Activated T-cell treated with anti-CD3 and anti-CD28 coated beads for 4 hours (primary cell): ENCODE measurements at regions not wholly inside any gene's neighbourhood (a gene's known extent, or its start where the extent isn't known, plus 50 kb on each side); places are given as distances from the start of the nearest gene placed in this dataset.
"Not testable (repeated sequence)": the region's sequence is repeated elsewhere in the genome, so short reads cannot be mapped to it uniquely, and the experiment has no call there.

ENCODE experiments used
- DNase-seq: peaks from one replicate; pipeline ENCODE4 v3.0.0-alpha.2; 2020

DNA sequence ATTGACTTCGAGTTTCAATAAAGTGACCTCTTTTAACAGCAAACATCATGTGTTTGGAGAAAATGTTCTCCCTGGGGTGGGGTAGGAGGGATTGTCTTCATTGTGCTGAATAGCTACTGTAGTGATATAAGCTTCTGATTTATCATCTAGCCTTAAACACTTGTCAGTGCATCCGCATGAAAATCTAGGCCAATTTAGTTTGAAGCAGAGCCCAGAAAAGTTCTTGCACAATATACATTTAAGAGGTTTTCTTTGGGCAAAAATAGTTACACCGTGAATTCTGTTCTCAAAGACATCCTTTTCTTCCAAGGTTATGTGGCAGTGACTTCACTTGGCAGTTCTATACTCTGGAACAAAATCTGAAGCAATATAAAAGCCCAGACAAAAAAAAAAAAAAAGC lies 136.0 kb upstream of the IFNG-AS1 start:
- no peak for DNase-seq

DNA sequence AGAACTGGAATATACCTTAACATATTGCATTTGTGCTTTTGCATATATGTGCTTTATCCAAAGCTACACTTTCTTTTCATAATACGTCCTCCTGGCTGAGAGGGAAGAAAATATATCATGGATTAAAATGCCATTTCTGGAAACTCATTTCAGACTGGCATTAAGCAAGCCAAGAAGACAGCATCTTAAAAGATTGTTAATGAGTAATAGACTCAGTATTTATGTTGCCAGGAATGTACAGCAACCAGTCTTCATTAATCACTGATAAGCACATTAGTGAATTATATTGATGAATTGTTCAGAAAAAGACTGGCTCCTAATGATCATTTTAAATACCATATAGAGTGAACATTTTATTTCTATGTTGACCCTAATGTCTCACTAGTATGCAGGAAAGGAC lies 134.9 kb upstream of the IFNG-AS1 start:
- no peak for DNase-seq

DNA sequence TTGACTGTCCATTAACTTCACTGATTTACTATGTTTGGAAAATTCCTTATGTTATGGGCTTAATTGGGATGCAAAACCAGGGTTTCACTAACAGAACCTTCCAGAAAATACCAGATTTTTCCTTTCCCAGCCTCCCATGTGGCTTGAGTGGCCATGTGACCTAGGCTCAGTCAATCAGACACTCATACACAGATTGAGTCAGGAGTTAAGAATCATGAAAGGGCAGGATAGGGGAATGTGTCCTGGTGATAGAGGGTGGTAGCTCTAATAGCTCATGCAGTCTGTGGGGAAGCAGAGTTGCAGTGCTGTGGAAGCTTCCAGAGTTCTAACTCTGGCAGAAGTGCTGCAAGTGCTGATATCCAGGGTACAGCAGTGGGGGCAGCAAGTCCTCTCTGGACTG lies 134.1 kb upstream of the IFNG-AS1 start:
- no peak for DNase-seq

DNA sequence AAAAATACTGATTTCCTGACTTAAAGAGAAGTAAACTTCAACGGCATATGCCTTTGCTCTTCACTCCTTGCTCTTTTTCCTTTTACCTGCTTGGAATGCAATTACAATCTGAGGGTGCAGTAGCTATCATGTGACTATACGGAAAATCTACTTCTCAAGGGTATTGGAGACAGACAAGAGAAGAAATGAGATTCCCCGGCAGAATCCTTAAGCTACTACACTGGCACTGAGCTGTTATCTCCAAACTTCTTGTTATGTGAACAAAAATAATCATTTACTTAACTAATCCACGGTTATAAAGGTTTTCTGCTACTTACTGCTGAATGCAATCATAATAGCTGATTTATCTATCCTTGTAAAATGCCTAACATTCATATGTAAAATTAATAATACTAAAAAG lies 118.0 kb upstream of the IFNG-AS1 start:
- no peak for DNase-seq

DNA sequence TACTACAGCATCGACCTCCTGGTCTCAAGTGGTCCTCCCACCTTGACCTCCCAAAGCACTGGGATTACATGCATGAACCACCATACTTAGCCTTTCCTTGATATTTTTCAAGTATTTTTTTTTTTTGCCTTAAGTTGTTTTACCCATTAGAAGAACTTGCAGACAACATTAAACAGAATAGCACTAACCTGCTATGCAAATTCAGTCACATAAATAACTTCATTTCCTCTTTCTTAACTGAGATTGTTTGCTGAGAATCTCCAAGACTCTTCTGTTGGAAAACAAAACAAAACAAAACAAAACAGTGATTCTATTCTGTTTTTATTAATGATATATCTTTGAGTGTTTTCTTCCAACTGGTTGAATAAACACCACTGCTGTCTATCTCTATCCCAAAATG lies 115.9 kb upstream of the IFNG-AS1 start:
- DNase-seq = no peak

DNA sequence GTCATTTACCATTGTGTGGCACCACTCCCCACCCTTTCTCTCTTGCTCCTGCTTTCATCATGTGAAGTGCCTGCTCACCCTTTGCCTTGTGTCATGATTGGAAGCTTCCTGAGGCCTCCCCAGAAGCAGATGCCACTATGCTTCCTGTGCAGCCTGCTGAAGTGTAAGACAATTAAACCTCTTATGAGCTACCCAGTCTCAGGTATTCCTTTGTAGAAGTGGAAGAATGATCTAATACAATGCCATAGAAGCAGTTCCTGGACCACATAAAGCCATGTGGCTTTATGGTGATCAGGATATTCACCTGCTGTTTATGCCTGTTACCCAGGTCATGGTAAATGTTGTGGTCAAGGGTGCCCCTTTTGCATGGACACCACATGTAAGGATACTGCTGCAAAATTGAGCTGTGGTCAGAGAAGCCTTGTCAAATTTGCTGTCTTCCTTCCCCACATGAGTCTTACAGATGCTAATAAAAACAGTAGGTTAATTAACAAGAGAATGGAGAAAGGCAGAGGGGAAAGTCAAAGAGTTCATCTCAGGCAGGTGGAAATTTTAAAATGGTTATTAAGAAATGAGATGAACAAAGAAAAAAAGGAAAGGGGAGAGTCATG lies 112.8 kb upstream of the IFNG-AS1 start:
- DNase-seq = no peak

DNA sequence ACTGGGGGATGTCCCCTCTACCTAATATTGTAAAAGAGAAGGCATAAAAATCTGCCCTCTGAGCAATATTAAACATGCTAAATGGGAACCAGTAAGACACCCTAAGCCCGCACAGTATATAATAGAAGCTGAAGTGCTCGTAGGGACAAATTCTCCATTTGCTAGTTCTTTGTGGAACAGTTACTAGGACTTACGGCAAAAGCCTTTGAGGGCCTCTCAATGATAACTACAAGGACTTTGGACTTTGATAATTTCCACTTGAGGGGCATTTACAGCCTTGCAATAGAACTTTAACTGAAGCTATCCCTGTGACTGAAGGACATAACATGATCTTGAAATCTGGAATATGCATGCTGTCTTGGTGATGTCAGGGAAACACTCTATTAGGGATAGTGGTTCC lies 111.5 kb upstream of the IFNG-AS1 start:
- DNase-seq = no peak

DNA sequence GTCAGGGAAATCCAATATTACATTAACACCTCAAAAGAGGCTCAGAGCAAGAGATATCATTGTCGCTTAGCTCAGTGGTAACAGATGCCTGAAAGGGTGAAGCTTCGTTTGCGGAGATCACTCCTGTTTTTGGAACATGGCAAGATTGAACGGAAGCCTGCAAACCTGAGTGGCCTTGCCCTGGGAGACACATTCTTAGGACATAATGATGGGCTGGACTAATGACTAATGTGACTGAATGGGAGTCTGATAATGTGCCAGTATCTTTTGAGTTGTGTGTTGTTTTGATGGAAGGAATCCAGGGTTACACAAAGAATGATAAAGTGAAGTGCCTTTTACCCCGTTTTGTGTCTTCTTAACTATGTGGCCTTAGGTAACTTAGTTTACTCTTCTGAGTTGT lies 109.3 kb upstream of the IFNG-AS1 start:
- no peak for DNase-seq

DNA sequence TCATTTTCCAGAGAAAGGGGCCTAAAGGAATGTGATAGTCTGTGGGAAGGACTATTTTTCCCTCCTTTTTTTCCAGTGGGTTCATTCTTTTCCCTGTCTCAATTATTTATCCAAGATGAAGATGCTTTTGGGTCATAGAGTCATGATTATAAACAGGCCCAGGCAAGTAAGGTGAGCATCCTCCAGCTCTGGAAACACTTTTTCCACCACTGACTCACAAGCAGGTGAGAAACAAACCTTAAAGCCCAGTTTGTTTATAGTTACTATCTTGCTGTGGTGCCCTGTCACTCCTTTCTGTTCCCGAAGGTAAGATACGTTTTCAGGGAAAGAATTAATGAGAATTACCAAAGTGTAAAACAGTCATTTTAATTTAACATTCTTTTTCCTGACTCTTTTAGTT lies 107.7 kb upstream of the IFNG-AS1 start:
- no peak for DNase-seq

DNA sequence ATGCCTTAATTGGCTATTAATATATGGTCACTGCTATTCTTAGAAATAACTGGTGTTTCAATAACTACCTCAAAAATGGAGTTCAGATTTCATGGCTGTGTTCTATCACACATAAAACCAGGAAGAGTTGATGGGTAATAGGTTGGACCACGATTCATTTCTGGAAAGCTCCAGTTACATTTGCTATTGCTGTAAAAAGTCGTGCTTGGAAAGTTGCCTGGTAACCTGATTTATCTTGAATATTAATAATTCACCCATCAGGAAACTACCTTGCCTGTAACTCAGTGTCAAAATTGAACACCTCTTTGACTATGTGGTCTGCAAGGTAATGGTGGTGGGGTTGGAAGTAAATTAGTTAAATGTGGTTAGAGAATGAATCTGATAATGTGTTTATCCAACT lies 104.7 kb upstream of the IFNG-AS1 start:
- no peak for DNase-seq

DNA sequence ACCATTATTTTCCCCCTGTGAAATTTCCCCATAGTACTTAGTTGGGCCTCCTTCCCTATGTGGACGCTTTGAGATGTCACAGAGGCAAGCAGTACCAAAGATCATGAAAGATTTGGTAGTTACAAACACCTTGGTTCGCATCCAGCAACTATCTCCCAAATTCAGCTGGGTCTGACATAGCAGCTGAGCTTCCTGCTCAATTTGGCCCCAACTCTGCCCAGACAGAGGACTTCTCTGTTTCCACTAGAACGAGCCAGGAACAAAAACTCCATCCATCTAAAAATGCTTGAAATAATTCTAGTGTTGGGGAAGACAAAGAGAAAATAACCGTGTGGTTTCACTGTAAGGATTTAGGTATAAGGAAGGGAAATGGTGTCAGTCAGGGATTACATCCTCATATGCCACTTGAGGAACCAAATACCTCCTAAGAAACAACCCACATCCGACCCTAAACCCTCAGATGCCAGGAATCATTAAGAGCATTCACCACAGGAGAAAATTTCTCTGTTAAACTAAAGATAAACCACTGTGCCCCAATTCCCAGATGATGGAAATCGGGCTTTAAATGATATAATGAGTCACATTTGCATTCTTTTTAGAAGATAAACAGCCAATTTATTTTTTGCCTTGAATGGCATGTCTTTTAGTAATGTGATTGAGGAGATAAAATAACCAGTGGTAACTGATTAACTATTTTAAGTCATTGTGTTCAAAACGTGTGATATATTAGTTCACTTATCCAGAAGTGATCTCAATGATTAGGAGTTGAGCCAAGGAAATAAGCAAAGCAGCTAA lies 103.7 kb upstream of the IFNG-AS1 start:
- DNase-seq = no peak

DNA sequence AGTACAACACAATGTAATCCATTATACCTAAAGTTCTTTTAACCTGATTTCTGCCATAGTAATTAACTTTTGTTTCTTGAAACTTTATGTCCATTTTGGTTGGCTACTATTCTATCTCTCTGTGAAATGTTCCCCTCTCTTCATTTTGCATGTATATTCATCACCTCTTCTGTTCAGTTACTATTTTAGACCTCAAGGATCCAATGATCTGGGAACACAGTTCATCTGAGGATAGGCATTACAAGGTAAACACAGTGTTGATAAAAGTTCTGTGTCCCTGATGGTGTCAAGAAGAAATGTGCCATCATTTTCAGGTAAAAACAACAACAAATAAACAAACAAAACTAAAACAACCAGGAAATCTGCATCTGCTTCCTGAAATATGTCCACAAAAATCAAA lies 102.2 kb upstream of the IFNG-AS1 start:
- no peak for DNase-seq

DNA sequence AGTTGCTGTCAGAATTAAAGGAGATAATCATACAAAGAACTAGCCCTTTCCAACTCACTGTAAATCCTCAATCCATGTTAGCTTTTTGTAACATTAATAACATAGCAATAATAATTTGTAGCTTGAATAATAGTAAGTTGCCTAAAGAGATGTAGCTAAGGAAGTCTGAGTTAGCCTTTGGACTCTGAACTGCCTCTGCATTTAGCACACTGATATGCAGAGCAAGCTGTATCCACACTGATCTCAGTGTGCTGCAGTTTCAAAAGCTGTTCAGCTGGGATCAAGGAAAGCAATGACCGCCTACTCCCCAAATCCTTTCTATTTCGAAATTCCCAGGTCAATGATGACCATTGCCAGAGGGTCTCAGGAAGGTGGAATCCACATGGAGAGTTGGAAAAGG lies 99.3 kb upstream of the IFNG-AS1 start:
- DNase-seq = no peak

DNA sequence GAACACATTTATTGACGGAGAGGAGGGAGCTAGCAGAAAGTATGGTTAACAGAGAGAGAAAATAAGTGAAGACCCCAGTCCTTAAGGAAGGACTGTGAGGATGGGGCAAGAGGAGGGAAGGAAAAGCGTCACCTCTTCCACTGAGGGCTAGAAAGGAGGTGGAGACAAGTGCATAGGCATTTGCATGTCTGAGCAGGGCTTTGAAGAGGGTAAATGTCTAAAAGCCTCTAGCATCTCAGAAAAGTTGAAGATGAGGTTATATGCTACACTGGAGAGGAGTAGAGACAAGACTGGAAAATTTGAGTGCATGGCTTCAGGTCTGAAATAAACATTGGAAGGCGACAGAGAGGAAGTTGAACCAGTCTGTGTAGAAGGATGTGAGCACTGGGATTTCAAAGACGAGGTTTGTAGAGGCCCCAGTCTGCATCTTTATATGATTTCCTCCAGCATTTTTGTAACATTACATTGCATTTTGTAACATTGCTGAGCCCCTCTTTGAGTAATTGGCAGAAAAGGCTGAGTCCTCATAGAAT lies 98.5 kb upstream of the IFNG-AS1 start:
- DNase-seq = no peak

DNA sequence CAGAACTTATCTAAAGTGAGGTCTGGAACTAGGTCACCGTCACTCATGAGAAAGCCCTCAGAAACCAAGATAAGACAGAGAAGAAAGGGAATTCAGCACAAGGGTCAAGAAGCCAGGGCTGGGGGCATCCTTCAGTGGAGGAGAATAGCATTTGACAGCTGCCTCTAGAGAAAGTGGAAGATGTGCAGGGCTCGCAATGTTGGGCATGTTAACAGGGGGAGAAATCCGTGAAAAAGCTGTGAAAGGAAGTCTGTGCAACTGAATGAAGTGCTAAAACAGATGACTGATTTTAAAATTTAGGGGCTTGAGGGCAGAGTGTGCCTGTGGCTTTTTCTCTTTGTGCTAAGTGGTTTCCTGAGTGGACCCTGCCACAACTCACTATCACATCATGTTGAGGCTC lies 97.7 kb upstream of the IFNG-AS1 start:
- DNase-seq = no peak

DNA sequence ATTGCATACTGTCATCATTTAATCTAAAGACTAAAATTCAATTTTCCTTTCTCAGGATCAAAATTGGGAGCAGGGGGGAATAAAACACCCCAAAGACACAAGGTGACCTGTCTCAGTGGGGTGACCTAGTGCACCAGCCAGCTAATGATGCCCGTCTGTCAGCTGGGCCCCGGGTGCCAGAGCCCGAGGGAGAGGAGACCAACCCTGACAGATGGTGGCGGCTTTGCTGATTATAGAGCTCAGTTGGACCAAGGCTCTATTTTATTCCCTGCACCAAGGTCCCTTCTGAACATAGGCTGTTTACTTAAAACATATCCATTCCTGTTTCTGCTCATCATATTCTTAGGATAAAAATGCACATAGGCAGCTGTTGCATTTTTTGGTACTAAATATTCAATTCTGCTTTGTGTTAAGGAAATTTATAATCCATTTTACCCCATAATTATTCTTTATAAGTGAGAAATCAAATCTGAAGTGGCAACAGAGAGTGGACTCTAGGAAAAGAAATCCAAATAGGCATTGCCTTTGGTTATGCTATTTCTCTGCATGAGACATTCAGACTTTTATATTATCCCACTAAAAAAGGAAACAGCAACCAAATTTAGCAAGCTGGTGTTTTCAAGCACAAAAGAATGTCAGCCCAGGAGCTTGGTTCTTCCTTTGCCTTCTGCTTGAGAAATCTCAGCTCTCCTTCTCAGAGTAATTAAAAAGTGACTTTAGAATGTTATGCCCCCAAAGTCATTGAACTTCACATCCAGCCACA lies 96.8 kb upstream of the IFNG-AS1 start:
- DNase-seq = no peak

DNA sequence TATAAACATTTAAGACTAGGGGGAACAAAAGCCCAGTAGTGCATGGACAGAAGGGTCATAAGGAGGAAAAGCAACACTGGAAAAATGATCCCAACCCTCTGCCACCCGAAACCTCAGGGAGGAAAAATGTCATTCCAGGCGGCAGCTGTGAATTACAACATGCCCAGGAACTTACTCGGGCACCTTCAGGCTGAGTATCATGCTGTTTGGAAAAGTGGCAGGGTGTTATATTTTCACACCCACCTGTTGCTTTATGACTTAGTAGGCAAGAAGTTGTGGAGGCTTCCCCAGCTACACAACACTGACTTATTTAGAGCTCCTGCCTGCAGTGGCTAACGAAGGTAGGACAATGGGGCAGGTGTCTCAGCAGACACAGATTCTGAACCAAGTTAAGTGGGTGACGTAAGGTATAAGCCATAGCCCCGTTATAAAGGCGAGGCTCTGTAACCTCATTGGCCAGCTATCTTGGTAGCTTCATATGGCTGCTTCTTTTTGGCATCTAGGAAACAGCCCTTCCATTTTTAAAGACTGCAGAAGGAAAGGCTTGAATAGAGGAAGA lies 96.1 kb upstream of the IFNG-AS1 start:
- DNase-seq = no peak

DNA sequence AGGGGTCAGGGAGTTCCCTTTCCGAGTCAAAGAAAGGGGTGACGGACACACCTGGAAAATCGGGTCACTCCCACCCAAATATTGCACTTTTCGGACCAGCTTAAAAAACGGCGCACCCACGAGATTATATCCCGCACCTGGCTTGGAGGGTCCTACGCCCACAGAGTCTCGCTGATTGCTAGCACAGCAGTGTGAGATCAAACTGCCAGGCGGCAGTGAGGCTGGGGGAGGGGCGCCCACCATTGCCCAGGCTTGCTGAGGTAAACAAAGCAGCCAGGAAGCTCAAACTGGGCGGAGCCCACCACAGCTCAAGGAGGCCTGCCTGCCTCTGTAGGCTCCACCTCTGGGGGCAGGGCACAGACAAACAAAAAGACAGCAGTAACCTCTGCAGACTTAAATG lies 88.8 kb upstream of the IFNG-AS1 start:
- not testable (repeated sequence) for DNase-seq

DNA sequence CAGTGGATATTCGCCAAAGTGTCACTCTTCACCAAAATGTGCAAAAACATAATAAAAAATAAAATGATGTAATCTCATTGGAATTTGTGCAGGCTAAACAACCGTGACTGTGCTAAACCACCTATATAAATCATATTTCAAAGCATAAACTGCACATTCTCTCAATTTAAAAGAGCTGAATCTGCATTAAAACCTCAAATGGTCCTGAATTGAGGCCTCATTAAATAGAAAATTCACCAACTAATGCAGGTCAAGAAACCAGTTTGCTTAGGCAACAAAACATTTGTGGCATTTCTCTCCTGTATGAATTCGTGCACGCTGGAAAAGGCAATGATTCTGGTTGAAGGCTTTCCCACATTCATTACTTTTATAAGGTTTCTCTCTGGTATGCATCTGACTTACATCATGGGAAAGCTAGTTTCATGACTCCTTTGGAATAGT lies 80.1 kb upstream of the IFNG-AS1 start:
- DNase-seq = no peak

DNA sequence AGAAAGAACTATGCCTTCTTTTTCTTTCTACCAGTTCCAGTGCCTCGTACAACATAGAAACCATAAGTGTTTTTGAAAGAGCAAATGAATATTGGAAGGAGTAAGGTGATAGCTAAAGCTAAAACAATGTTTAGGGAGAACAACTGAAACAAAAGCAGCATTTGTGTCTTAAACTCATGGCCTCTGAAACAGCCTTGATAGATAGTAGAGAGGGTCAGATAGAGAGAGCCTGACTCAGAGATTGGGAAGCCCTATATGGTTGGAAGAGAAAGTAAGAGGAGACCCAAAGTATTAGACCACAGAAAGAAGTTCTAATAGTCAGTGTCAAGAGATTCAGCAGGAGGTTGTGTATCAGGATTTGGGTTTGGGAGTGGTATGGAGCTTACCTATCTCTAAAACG lies 79.6 kb upstream of the IFNG-AS1 start:
- DNase-seq = no peak

DNA sequence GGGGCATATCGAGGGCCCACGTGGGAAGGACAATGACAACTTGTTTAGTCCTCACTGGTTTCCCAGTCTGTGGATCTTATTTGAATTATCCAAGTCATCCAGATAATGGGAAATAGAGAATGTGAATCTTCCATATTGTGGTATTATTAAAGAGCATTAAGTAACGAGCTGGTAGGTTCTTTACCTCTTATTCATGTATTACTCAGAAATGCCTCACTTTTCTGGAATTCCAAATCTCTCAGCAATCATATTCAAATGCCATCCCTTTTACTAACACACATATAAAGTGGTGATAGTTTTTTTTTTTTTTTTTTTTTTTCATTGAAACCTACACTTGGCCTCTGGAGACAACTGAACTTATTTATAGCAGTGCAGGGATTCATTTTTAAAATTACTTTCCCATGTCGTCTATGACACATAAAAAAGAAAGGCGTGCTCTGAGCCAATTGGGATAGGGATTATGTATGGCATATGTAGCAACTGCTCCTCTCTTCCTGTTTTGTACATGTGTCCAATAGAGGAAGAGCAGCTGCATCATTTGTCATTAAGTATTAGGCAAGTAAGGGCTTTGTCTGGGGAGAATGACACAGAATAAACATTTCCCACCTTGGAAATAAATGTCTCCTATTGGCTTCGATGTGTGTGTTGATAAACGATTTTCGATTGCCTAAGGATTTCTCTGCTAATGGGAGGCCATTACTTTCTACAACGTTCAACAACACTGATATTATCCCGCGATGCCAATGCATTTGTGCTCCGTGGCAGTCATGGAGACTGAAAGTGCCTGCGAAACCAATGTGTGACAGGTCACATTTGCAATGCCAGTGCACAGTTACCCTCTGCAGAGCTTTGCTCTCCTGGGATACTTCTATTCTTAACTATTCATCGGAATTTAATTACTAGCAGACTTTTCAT lies 78.6 kb upstream of the IFNG-AS1 start:
- DNase-seq = no peak

DNA sequence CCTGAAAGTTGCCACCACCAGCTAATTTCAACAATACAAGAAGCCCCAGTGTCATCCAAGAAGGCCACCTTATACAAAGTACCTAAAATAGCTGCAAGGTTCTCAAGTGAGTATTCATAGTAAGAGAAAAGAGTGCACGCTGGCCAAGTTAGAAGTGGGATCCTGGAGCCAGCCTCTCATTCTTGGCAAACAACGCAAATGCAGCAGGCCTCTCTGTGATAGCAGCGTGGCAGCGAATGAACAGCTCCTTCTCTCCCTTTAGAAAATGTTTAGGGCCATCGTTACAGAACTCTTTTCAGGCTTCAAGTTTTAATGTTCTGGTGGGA lies 78.0 kb upstream of the IFNG-AS1 start:
- no peak for DNase-seq

DNA sequence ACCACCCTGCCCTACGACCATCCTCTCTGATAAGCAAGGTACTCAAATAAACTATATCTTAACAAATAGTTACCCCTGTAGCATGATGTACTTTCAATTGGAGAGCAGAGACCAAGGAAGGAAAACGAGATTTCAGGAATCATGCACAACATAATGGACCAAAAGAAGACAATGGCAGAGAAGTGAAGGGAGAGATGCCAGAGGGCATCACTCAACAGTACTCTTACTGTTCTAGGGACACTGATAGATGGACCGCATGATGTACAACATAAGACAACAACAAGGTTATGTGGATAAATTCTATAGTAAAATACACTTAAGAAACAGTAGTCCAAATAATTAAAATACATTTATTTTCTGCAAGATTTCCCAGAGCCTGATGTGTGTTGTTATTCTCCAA lies 77.5 kb upstream of the IFNG-AS1 start:
- DNase-seq = no peak
